ENCODE measurements at regions not wholly inside any gene's neighbourhood (a gene's known extent, or its start where the extent isn't known, plus 50 kb on each side); places are given as distances from the start of the nearest gene placed in this dataset.
A peak's percentile ranks its signal among the peaks of the same experiment; 100 is the strongest.

- in situ Hi-C loops (cut with MboI; ENCODE audit: low sequenced_read_pairs) (loop anchor here (25.0 kb wide), 1 partner anchor 901 kb away; no protein-coding TSS in a partner anchor), dilution Hi-C loops (cut with HindIII; ENCODE audit: low sequenced_read_pairs, unreplicated experiment) (no loop called here), intact Hi-C loops (cut with micrococcal nuclease) (no loop called here)
- Histone ChIP-seq H3K9me3 (ENCODE audit: control insufficient read depth, insufficient read depth, low read length) (no peaks in the 10 kb centered on the region), H3K56ac (ENCODE audit: extremely low read depth, insufficient read depth, low read length) (no peak overlapping the region), H3K9me1 (ENCODE audit: insufficient read depth, low read length) (peaks cover 14% of the 10 kb centered on the region), H2BK120ac (ENCODE audit: low read depth, low read length) (peak overlapping the region; percentile 95), H3K79me1 (ENCODE audit: low read depth in 1 of 2, low read length in 2 of 2) (peaks cover 20 to 44% of the 10 kb centered on the region in 2 experiments), H4K91ac (ENCODE audit: insufficient read depth, low read depth, low read length) (peak overlapping the region; percentile 94), H3K27me3 (ENCODE audit: control insufficient read depth, insufficient read depth, low read length) (no peaks in the 10 kb centered on the region), H4K5ac (ENCODE audit: low read depth, low read length) (peak overlapping the region; percentile 92; the same call in 1 of the 2 replicates), H3K27ac (ENCODE audit: insufficient read depth, low read length) (peak overlapping the region; percentile 50), H3K18ac (ENCODE audit: low read depth, low read length) (peak overlapping the region; percentile 98), H3K4me2 (ENCODE audit: low read depth, low read length) (no peak overlapping the region), H2BK15ac (ENCODE audit: low read depth, low read length) (peak overlapping the region; percentile 88; the same call in 2 of the 3 replicates), H3K4me3 (ENCODE audit: insufficient read depth, low read depth, low read length) (no peak overlapping the region), H2BK20ac (ENCODE audit: low read depth, low read length) (peak overlapping the region; percentile 94), H4K20me1 (ENCODE audit: insufficient read depth, low read length) (no peaks in the 10 kb centered on the region), H3K36me3 (ENCODE audit: control insufficient read depth, insufficient read depth, low read length) (0 out of 2 replicates have a peak, but pooled peaks cover 2% of the 10 kb centered on the region), H3K4me1 (ENCODE audit: control insufficient read depth, insufficient read depth, low read length) (peaks cover 36% of the 10 kb centered on the region), H3K9ac (ENCODE audit: low read depth, low read length) (no peak overlapping the region), H2BK5ac (ENCODE audit: low read depth, low read length, poor library complexity, severe bottlenecking) (peak overlapping the region; percentile 95), H2AK9ac (replicated peaks; ENCODE audit: low read depth, low read length, poor library complexity) (no peak overlapping the region), H3K23ac (ENCODE audit: low read depth, low read length) (peak overlapping the region; percentile 89), H3K4ac (ENCODE audit: low read depth, low read length) (peak overlapping the region; percentile 90), H2AK5ac (ENCODE audit: low read depth, low read length) (peak overlapping the region; percentile 86), H2AFZ (replicated peaks; ENCODE audit: low read length, poor library complexity) (no peak overlapping the region), H4K8ac (ENCODE audit: low read depth in 2 of 2, low read length in 2 of 2) (peak overlapping the region; percentile 70 to 89; a peak in 3 of 4 replicates), H3K14ac (replicated peaks; ENCODE audit: low read depth, low read length) (peak overlapping the region; percentile 35)
- no peak for TF ChIP-seq RAD21 (IDR thresholded peaks at IDR 0.05; ENCODE audit: low read length)
- no peak for TF ChIP-seq RFX5 (IDR thresholded peaks at IDR 0.05; ENCODE audit: low read depth, low read length)
- ChIA-PET CTCF (interaction anchor here (0.6 to 3.4 kb wide), 2 partner anchors 291 to 1299 kb away, joined by 3 to 17 read pairs; no protein-coding TSS in a partner anchor), POLR2A (ENCODE audit: unreplicated experiment) (no interaction called here)
- 90% methylated on average over 7 of the region's 12 CpGs; no CpG with 5 or more reads in 1 of the 2 experiments for WGBS, 2 experiments (ENCODE audit: extremely low coverage in 2 of 2, insufficient read length in 1 of 2)
- no peak for ATAC-seq (ENCODE audit: low read depth)
- BruUV-seq (replicated peaks) = no TSS peak
- DNase-seq = no peak
Observed at GRCh38 chr11:122213171-122213570, 97.2 kb upstream of the BLID start.
